Skeletal muscle satellite cell (primary cell): ENCODE measurements at regions not wholly inside any gene's neighbourhood (a gene's known extent, or its start where the extent isn't known, plus 50 kb on each side); places are given as distances from the start of the nearest gene placed in this dataset.

Experiments
- H3K27me3 ChIP-seq: 2 replicates; pipeline ENCODE4 v1.7.0; 2013; ENCODE audit warnings: low read length; ENCODE audit not compliant: control insufficient read depth, insufficient read depth
- H3K36me3 ChIP-seq: 2 replicates; pipeline ENCODE4 v1.7.0; 2013; ENCODE audit warnings: mild to moderate bottlenecking, control low read depth, low read length; ENCODE audit not compliant: insufficient read depth
- H3K4me1 ChIP-seq: 2 replicates; pipeline ENCODE4 v1.7.0; 2013; ENCODE audit warnings: low read length; ENCODE audit not compliant: control insufficient read depth, insufficient read depth
- H3K4me2 ChIP-seq: 2 replicates; pipeline ENCODE4 v1.7.0; 2013; ENCODE audit warnings: mild to moderate bottlenecking, low read length
- H3K4me3 ChIP-seq: 2 replicates; pipeline ENCODE4 v1.7.0; 2013; ENCODE audit warnings: low read length
- H3K9ac ChIP-seq: 2 replicates; pipeline ENCODE4 v1.7.0; 2013; ENCODE audit warnings: mild to moderate bottlenecking, low read depth, low read length, moderate library complexity
- H3K9me3 ChIP-seq: replicated peaks from 2 replicates; pipeline ENCODE4 v1.7.0; 2013; ENCODE audit warnings: mild to moderate bottlenecking, control low read depth, low read length

- Histone ChIP-seq H3K27me3 (no peaks in the 10 kb centered on the region), H3K4me1 (no peaks in the 10 kb centered on the region), H3K4me3 (no peak overlapping the region), H3K9ac (no peak overlapping the region), H3K9me3 (no peaks in the 10 kb centered on the region), H3K4me2 (no peak overlapping the region), H3K36me3 (no peaks in the 10 kb centered on the region)
These were observed 246.7 kb downstream of the HS3ST1 start for GRCh38 chr4:11182031-11182430.

DNA sequence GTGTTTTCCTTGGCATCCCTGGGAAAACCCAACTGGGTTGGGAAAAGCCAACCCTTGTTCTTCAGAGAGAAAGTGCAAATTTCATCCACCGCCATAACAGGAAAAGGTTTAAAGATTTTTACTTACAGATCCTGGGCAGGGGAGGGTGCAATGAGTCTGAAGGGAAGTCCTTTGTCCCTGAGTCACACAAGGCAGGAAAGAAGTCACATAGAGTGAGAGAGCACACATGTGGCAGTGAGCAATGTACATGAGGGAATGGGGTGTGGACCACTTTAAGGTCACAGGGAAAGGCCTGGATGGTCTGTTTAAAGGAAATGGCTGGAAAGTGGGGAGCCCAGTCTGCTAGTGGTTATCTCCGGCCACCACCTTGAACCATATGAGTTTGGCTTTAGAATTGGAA is 248.9 kb downstream of the HS3ST1 start:
- H3K36me3 ChIP-seq: no peaks in the 10 kb centered on the region
- no peak overlapping the region for H3K4me2 ChIP-seq
- H3K9ac ChIP-seq: no peak overlapping the region
- no peaks in the 10 kb centered on the region for H3K4me1 ChIP-seq
- H3K27me3 ChIP-seq: no peaks in the 10 kb centered on the region
- H3K4me3 ChIP-seq: no peak overlapping the region
- no peaks in the 10 kb centered on the region for H3K9me3 ChIP-seq

GRCh38 chr4:11178433-11178832 is 250.3 kb downstream of the HS3ST1 start:
- Histone ChIP-seq H3K4me1 (no peaks in the 10 kb centered on the region), H3K9ac (no peak overlapping the region), H3K36me3 (no peaks in the 10 kb centered on the region), H3K4me3 (no peak overlapping the region), H3K9me3 (no peaks in the 10 kb centered on the region), H3K27me3 (no peaks in the 10 kb centered on the region), H3K4me2 (no peak overlapping the region)

GRCh38 chr4:11175374-11175773 is 253.3 kb downstream of the HS3ST1 start:
- Histone ChIP-seq H3K4me2 (no peak overlapping the region), H3K4me3 (no peak overlapping the region), H3K4me1 (no peaks in the 10 kb centered on the region), H3K36me3 (no peaks in the 10 kb centered on the region), H3K9ac (no peak overlapping the region), H3K27me3 (no peaks in the 10 kb centered on the region), H3K9me3 (no peaks in the 10 kb centered on the region)

- Histone ChIP-seq H3K4me2 (no peak overlapping the region), H3K9me3 (no peaks in the 10 kb centered on the region), H3K27me3 (no peaks in the 10 kb centered on the region), H3K36me3 (no peaks in the 10 kb centered on the region), H3K4me3 (no peak overlapping the region), H3K9ac (no peak overlapping the region), H3K4me1 (no peaks in the 10 kb centered on the region)
These were observed 262.1 kb downstream of the HS3ST1 start for GRCh38 chr4:11166606-11167005.

GRCh38 chr4:11166034-11166433 is 262.7 kb downstream of the HS3ST1 start:
- no peaks in the 10 kb centered on the region for H3K4me1 ChIP-seq
- no peaks in the 10 kb centered on the region for H3K9me3 ChIP-seq
- no peak overlapping the region for H3K4me2 ChIP-seq
- no peak overlapping the region for H3K9ac ChIP-seq
- H3K4me3 ChIP-seq: no peak overlapping the region
- no peaks in the 10 kb centered on the region for H3K27me3 ChIP-seq
- no peaks in the 10 kb centered on the region for H3K36me3 ChIP-seq

DNA sequence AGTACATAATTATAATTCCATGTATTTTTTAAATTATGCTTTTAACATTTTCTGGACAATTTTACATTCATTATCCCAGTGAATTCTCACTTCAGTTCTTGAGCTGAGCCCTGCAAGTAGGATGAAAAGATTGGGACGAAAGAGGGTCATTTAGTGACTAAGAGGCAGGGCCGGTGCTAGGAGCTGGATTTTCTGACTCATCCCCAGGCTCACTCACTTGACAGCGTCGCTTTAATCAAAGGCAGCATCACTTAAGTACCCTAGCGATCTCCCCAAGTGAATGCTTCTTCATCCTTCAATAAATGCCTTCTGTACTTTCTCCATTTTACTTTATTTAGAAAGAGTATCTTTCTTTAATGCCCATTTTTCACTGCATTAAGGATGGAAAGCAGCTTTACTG is 263.6 kb downstream of the HS3ST1 start:
- no peaks in the 10 kb centered on the region for H3K4me1 ChIP-seq
- no peak overlapping the region for H3K4me2 ChIP-seq
- H3K27me3 ChIP-seq: no peaks in the 10 kb centered on the region
- no peaks in the 10 kb centered on the region for H3K9me3 ChIP-seq
- H3K36me3 ChIP-seq: no peaks in the 10 kb centered on the region
- no peak overlapping the region for H3K4me3 ChIP-seq
- H3K9ac ChIP-seq: no peak overlapping the region

- Histone ChIP-seq H3K9ac (no peak overlapping the region), H3K4me1 (no peaks in the 10 kb centered on the region), H3K4me2 (no peak overlapping the region), H3K9me3 (no peaks in the 10 kb centered on the region), H3K4me3 (no peak overlapping the region), H3K36me3 (no peaks in the 10 kb centered on the region), H3K27me3 (no peaks in the 10 kb centered on the region)
These were observed 268.4 kb downstream of the HS3ST1 start for GRCh38 chr4:11160288-11160687.

DNA sequence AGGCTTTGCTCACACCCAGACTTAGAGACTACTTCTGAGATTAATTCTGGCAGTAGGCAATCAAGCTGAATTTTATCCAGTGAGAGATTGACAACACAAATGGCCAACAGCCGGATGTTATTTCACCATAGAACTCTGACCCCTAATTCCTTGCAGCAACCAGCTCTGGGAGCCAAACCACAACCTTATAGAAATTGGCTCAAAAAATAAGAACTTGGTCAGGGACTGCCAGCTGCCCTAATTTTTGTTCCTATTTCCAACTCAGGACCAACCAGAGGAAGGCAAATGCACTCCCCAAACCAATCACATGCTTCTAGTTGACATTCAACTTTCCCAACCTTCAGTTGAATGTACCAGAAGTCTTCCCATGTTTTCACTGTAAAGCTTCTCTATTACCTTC is 269.7 kb downstream of the HS3ST1 start:
- no peak overlapping the region for H3K4me3 ChIP-seq
- no peaks in the 10 kb centered on the region for H3K36me3 ChIP-seq
- H3K9ac ChIP-seq: no peak overlapping the region
- H3K27me3 ChIP-seq: no peaks in the 10 kb centered on the region
- no peaks in the 10 kb centered on the region for H3K4me1 ChIP-seq
- no peak overlapping the region for H3K4me2 ChIP-seq
- no peaks in the 10 kb centered on the region for H3K9me3 ChIP-seq

- Histone ChIP-seq H3K4me2 (no peak overlapping the region), H3K4me1 (no peaks in the 10 kb centered on the region), H3K4me3 (no peak overlapping the region), H3K9ac (no peak overlapping the region), H3K27me3 (no peaks in the 10 kb centered on the region), H3K9me3 (no peaks in the 10 kb centered on the region), H3K36me3 (no peaks in the 10 kb centered on the region)
These were observed 273.4 kb downstream of the HS3ST1 start for GRCh38 chr4:11155208-11155867.

DNA sequence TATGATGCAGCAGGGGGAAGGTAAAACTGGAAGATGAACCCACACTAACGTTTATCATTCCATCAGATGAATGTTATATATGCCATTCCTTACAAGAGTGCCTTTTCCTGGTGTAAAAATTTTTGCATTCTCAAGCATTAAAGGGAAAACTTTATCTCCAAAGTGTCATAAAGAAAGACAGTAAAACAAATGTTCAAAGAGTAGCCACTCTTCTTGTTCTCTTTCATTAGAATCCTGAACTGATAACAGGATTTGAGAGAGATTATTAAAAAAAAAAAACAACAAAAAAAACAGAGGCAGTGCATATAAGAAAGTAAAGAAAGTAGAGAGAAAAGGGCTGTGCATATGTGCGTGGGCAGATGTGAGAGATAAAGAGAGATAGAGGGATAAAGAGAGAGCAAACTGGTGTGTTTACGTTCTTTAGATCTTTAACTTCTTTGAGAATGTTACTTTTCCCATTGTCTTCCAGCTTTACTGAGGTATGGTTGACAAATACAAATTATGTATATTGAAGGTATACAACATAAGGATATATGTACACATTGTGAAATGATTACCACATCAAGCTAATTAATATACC is 275.4 kb downstream of the HS3ST1 start:
- no peaks in the 10 kb centered on the region for H3K4me1 ChIP-seq
- no peaks in the 10 kb centered on the region for H3K36me3 ChIP-seq
- H3K4me3 ChIP-seq: no peak overlapping the region
- H3K27me3 ChIP-seq: no peaks in the 10 kb centered on the region
- H3K4me2 ChIP-seq: no peak overlapping the region
- no peak overlapping the region for H3K9ac ChIP-seq
- H3K9me3 ChIP-seq: peaks cover 3% of the 10 kb centered on the region

DNA sequence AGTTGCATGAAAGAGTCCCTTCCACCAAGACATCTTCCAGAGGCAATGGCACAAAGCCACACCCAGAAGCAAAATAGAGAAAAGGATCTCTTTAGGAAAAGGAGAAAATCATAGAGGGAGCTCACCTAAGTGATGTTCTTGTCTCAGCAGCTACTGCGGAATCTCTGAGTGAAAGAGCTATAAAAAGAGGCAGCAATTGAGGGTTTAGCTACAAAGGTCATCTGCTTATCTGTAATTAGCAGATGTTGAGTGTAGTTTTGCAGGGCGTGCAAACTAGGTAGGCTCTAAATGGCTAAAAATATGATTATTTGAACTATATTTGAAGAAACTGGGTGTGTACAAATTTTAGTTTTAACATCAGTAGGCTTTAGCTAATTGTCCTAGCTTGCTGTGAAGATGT is 276.0 kb downstream of the HS3ST1 start:
- H3K4me3 ChIP-seq: no peak overlapping the region
- H3K4me1 ChIP-seq: no peaks in the 10 kb centered on the region
- H3K36me3 ChIP-seq: no peaks in the 10 kb centered on the region
- H3K27me3 ChIP-seq: no peaks in the 10 kb centered on the region
- H3K9me3 ChIP-seq: peaks cover 3% of the 10 kb centered on the region
- no peak overlapping the region for H3K9ac ChIP-seq
- no peak overlapping the region for H3K4me2 ChIP-seq
